ENCODE measurements at regions not wholly inside any gene's neighbourhood (a gene's known extent, or its start where the extent isn't known, plus 50 kb on each side); places are given as distances from the start of the nearest gene placed in this dataset.

GRCh38 chr1:216881695-216882094 lies 158.5 kb upstream of the ESRRG start:
- no peaks in the 10 kb centered on the region for H3K36me3 ChIP-seq (ENCODE audit: control insufficient read depth in 2 of 2, insufficient read depth in 2 of 2, low read length in 1 of 2)
- H3K4me1 ChIP-seq (ENCODE audit: control insufficient read depth in 2 of 2, insufficient read depth in 2 of 2, low read length in 2 of 2): no peaks in the 10 kb centered on the region
- no peak overlapping the region for H3K4me3 ChIP-seq (ENCODE audit: low read length in 2 of 2)
- no peaks in the 10 kb centered on the region for H3K27me3 ChIP-seq (ENCODE audit: control insufficient read depth in 2 of 2, insufficient read depth in 1 of 2, low read length in 1 of 2)
- DNase-seq (ENCODE audit: low read depth in 6 of 9, low spot score in 9 of 9): no peak
- over 99% methylated on average over 2 of the region's 2 CpGs for WGBS
- H3K9me3 ChIP-seq (ENCODE audit: control insufficient read depth in 2 of 2, insufficient read depth in 1 of 2, low read length in 1 of 2): no peaks in the 10 kb centered on the region
- H3K27ac ChIP-seq (ENCODE audit: low read depth in 1 of 2, low read length in 1 of 2): no peak overlapping the region

- WGBS: 62% methylated on average over 2 of the region's 2 CpGs
- Histone ChIP-seq H3K36me3 (ENCODE audit: control insufficient read depth in 2 of 2, insufficient read depth in 2 of 2, low read length in 1 of 2) (no peaks in the 10 kb centered on the region), H3K27ac (ENCODE audit: low read depth in 1 of 2, low read length in 1 of 2) (no peak overlapping the region), H3K4me1 (ENCODE audit: control insufficient read depth in 2 of 2, insufficient read depth in 2 of 2, low read length in 2 of 2) (no peaks in the 10 kb centered on the region), H3K4me3 (ENCODE audit: low read length in 2 of 2) (no peak overlapping the region), H3K27me3 (ENCODE audit: control insufficient read depth in 2 of 2, insufficient read depth in 1 of 2, low read length in 1 of 2) (no peaks in the 10 kb centered on the region), H3K9me3 (ENCODE audit: control insufficient read depth in 2 of 2, insufficient read depth in 1 of 2, low read length in 1 of 2) (no peaks in the 10 kb centered on the region)
- DNase-seq (ENCODE audit: low read depth in 6 of 9, low spot score in 9 of 9): no peak
Measured at GRCh38 chr1:216866714-216867113, 143.5 kb upstream of the ESRRG start.

DNA sequence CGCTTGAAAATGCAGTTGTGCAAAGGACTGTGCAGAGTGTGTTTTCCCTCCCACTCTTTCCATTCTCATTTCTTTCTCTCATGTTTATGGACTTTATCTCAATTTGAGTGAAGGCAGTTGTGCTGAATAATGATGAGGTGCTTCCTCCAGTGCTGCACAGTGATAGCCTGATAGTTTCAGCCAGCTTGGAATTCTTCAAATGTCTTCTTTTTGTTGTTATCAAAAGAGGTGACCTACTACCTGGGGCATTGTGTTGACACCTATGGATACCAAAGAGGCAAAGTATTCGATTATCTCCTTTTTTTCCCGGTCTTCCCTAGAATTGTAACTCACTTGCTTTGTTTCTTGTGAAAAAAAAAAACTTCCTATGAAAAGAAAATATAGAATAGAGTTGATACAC lies 132.6 kb upstream of the ESRRG start:
- H3K4me1 ChIP-seq (ENCODE audit: control insufficient read depth in 2 of 2, insufficient read depth in 2 of 2, low read length in 2 of 2): no peaks in the 10 kb centered on the region
- H3K4me3 ChIP-seq (ENCODE audit: low read length in 2 of 2): no peak overlapping the region
- no peaks in the 10 kb centered on the region for H3K36me3 ChIP-seq (ENCODE audit: control insufficient read depth in 2 of 2, insufficient read depth in 2 of 2, low read length in 1 of 2)
- no peak for DNase-seq (ENCODE audit: low read depth in 6 of 9, low spot score in 9 of 9)
- 86% methylated on average over 3 of the region's 3 CpGs for WGBS
- no peak overlapping the region for H3K27ac ChIP-seq (ENCODE audit: low read depth in 1 of 2, low read length in 1 of 2)
- H3K27me3 ChIP-seq (ENCODE audit: control insufficient read depth in 2 of 2, insufficient read depth in 1 of 2, low read length in 1 of 2): no peaks in the 10 kb centered on the region
- H3K9me3 ChIP-seq (ENCODE audit: control insufficient read depth in 2 of 2, insufficient read depth in 1 of 2, low read length in 1 of 2): peaks cover 0 to 4% of the 10 kb centered on the region in 2 donors

GRCh38 chr1:216854836-216855484 lies 131.7 kb upstream of the ESRRG start:
- no peak for DNase-seq (ENCODE audit: low read depth in 6 of 9, low spot score in 9 of 9)
- Histone ChIP-seq H3K27ac (ENCODE audit: low read depth in 1 of 2, low read length in 1 of 2) (no peak overlapping the region), H3K9me3 (ENCODE audit: control insufficient read depth in 2 of 2, insufficient read depth in 1 of 2, low read length in 1 of 2) (peaks cover 0 to 2% of the 10 kb centered on the region in 2 donors), H3K27me3 (ENCODE audit: control insufficient read depth in 2 of 2, insufficient read depth in 1 of 2, low read length in 1 of 2) (no peaks in the 10 kb centered on the region), H3K36me3 (ENCODE audit: control insufficient read depth in 2 of 2, insufficient read depth in 2 of 2, low read length in 1 of 2) (no peaks in the 10 kb centered on the region), H3K4me3 (ENCODE audit: low read length in 2 of 2) (no peak overlapping the region), H3K4me1 (ENCODE audit: control insufficient read depth in 2 of 2, insufficient read depth in 2 of 2, low read length in 2 of 2) (no peaks in the 10 kb centered on the region)
- WGBS: 90% methylated on average over 6 of the region's 6 CpGs

- 92% methylated on average over 2 of the region's 2 CpGs for WGBS
Measured at GRCh38 chr1:216851073-216851472, 127.8 kb upstream of the ESRRG start.

GRCh38 chr1:216849146-216849545 lies 125.9 kb upstream of the ESRRG start:
- WGBS: 80% methylated on average over 4 of the region's 4 CpGs
- no peaks in the 10 kb centered on the region for H3K36me3 ChIP-seq (ENCODE audit: control insufficient read depth in 2 of 2, insufficient read depth in 2 of 2, low read length in 1 of 2)
- no peak overlapping the region for H3K4me3 ChIP-seq (ENCODE audit: low read length in 2 of 2)
- H3K4me1 ChIP-seq (ENCODE audit: control insufficient read depth in 2 of 2, insufficient read depth in 2 of 2, low read length in 2 of 2): no peaks in the 10 kb centered on the region
- H3K27ac ChIP-seq (ENCODE audit: low read depth in 1 of 2, low read length in 1 of 2): no peak overlapping the region
- no peak for DNase-seq (ENCODE audit: low read depth in 6 of 9, low spot score in 9 of 9)
- no peaks in the 10 kb centered on the region for H3K27me3 ChIP-seq (ENCODE audit: control insufficient read depth in 2 of 2, insufficient read depth in 1 of 2, low read length in 1 of 2)
- no peaks in the 10 kb centered on the region for H3K9me3 ChIP-seq (ENCODE audit: control insufficient read depth in 2 of 2, insufficient read depth in 1 of 2, low read length in 1 of 2)

More at GRCh38 chr1:216851073-216851472, 127.8 kb upstream of the ESRRG start:
- H3K4me3 ChIP-seq (ENCODE audit: low read length in 2 of 2): no peak overlapping the region
- H3K9me3 ChIP-seq (ENCODE audit: control insufficient read depth in 2 of 2, insufficient read depth in 1 of 2, low read length in 1 of 2): no peaks in the 10 kb centered on the region
- H3K27ac ChIP-seq (ENCODE audit: low read depth in 1 of 2, low read length in 1 of 2): no peak overlapping the region
- DNase-seq (ENCODE audit: low read depth in 6 of 9, low spot score in 9 of 9): no peak
- no peaks in the 10 kb centered on the region for H3K36me3 ChIP-seq (ENCODE audit: control insufficient read depth in 2 of 2, insufficient read depth in 2 of 2, low read length in 1 of 2)
- H3K4me1 ChIP-seq (ENCODE audit: control insufficient read depth in 2 of 2, insufficient read depth in 2 of 2, low read length in 2 of 2): no peaks in the 10 kb centered on the region
- H3K27me3 ChIP-seq (ENCODE audit: control insufficient read depth in 2 of 2, insufficient read depth in 1 of 2, low read length in 1 of 2): no peaks in the 10 kb centered on the region

- Histone ChIP-seq H3K4me3 (ENCODE audit: low read length in 2 of 2) (no peak overlapping the region), H3K4me1 (ENCODE audit: control insufficient read depth in 2 of 2, insufficient read depth in 2 of 2, low read length in 2 of 2) (no peaks in the 10 kb centered on the region), H3K9me3 (ENCODE audit: control insufficient read depth in 2 of 2, insufficient read depth in 1 of 2, low read length in 1 of 2) (no peaks in the 10 kb centered on the region), H3K27ac (ENCODE audit: low read depth in 1 of 2, low read length in 1 of 2) (no peak overlapping the region), H3K27me3 (ENCODE audit: control insufficient read depth in 2 of 2, insufficient read depth in 1 of 2, low read length in 1 of 2) (no peaks in the 10 kb centered on the region), H3K36me3 (ENCODE audit: control insufficient read depth in 2 of 2, insufficient read depth in 2 of 2, low read length in 1 of 2) (no peaks in the 10 kb centered on the region)
- 95% methylated on average over 6 of the region's 6 CpGs for WGBS
- DNase-seq (ENCODE audit: low read depth in 6 of 9, low spot score in 9 of 9): no peak
Measured at GRCh38 chr1:216847397-216848036, 124.3 kb upstream of the ESRRG start.

DNA sequence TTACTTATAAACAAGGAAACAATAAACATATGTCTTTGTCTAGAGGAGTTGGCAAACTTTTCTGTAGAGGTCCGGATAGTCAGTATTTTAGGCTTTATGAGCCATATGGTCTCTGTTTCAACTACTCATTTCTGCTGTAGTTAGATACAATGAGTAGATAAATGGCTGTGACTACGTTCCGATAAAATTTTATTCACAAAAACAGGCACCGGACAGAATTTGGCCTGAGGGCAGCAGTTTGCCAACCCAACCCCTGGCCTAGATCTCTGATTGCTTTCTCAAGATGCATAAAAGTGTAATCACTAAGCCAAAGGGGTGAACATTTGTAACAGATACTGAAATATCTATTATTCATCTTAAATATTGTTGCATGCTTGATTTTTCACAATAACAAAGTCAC lies 123.1 kb upstream of the ESRRG start:
- no peaks in the 10 kb centered on the region for H3K9me3 ChIP-seq (ENCODE audit: control insufficient read depth in 2 of 2, insufficient read depth in 1 of 2, low read length in 1 of 2)
- DNase-seq (ENCODE audit: low read depth in 6 of 9, low spot score in 9 of 9): no peak
- H3K4me1 ChIP-seq (ENCODE audit: control insufficient read depth in 2 of 2, insufficient read depth in 2 of 2, low read length in 2 of 2): no peaks in the 10 kb centered on the region
- no peak overlapping the region for H3K4me3 ChIP-seq (ENCODE audit: low read length in 2 of 2)
- no peaks in the 10 kb centered on the region for H3K27me3 ChIP-seq (ENCODE audit: control insufficient read depth in 2 of 2, insufficient read depth in 1 of 2, low read length in 1 of 2)
- 96% methylated on average over 4 of the region's 4 CpGs for WGBS
- no peak overlapping the region for H3K27ac ChIP-seq (ENCODE audit: low read depth in 1 of 2, low read length in 1 of 2)
- H3K36me3 ChIP-seq (ENCODE audit: control insufficient read depth in 2 of 2, insufficient read depth in 2 of 2, low read length in 1 of 2): no peaks in the 10 kb centered on the region

- no peak for DNase-seq (ENCODE audit: low read depth in 6 of 9, low spot score in 9 of 9)
- Histone ChIP-seq H3K4me1 (ENCODE audit: control insufficient read depth in 2 of 2, insufficient read depth in 2 of 2, low read length in 2 of 2) (no peaks in the 10 kb centered on the region), H3K27ac (ENCODE audit: low read depth in 1 of 2, low read length in 1 of 2) (no peak overlapping the region), H3K4me3 (ENCODE audit: low read length in 2 of 2) (no peak overlapping the region), H3K27me3 (ENCODE audit: control insufficient read depth in 2 of 2, insufficient read depth in 1 of 2, low read length in 1 of 2) (no peaks in the 10 kb centered on the region), H3K9me3 (ENCODE audit: control insufficient read depth in 2 of 2, insufficient read depth in 1 of 2, low read length in 1 of 2) (no peaks in the 10 kb centered on the region), H3K36me3 (ENCODE audit: control insufficient read depth in 2 of 2, insufficient read depth in 2 of 2, low read length in 1 of 2) (no peaks in the 10 kb centered on the region)
- WGBS: 97% methylated on average over 5 of the region's 5 CpGs
Measured at GRCh38 chr1:216843409-216843808, 120.2 kb upstream of the ESRRG start.

All from thymus (tissue), 11 donors.